ENCODE measurements at regions not wholly inside any gene's neighbourhood (a gene's known extent, or its start where the extent isn't known, plus 50 kb on each side); places are given as distances from the start of the nearest gene placed in this dataset.

GRCh38 chr7:85405016-85405902 is 218.4 kb upstream of the SEMA3D start:
- Histone ChIP-seq H3K9me3 (ENCODE audit: low read depth, low read length) (0 out of 2 replicates have a peak, but pooled peaks cover 4% of the 10 kb centered on the region), H3K36me3 (ENCODE audit: insufficient read depth, low read length) (no peaks in the 10 kb centered on the region), H3K4me3 (no peak overlapping the region), H3K27ac (no peak overlapping the region), H3K9ac (ENCODE audit: insufficient read length) (no peak overlapping the region)
- DNase-seq (ENCODE audit: low read depth, low spot score) = no peak
- TF ChIP-seq POLR2AphosphoS5 (IDR thresholded peaks at IDR 0.05; ENCODE audit: borderline replicate concordance, low read depth, low read length) = no peak
- TF ChIP-seq FOXP2 (optimal IDR thresholded peaks at IDR 0.05; ENCODE audit: control extremely low read depth, extremely low read length, insufficient read depth) = no peak
- TF ChIP-seq EZH2 (IDR thresholded peaks at IDR 0.05) = no peak

DNA sequence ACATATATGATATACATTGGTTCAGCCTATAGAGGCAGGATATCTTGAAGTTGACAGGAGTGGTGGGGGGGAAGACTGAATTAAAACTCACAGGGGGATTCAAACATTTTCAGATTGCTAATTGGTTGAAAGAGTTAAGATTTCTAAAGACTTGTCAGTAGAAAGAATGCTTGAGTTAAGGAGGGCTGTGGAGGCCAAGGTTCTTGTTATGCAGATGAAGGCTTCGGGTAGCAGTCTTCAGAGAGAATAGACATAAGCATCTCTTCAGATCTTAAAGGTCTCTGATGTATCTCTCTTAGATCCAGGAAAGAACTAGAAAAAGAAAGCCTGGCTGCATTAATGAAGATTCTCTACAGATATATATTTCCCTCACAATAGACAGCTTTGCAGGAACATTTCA is 209.8 kb upstream of the SEMA3D start:
- DNase-seq (ENCODE audit: low read depth, low spot score) = no peak
- Histone ChIP-seq H3K27ac (no peak overlapping the region), H3K36me3 (ENCODE audit: insufficient read depth, low read length) (no peaks in the 10 kb centered on the region), H3K9me3 (ENCODE audit: low read depth, low read length) (no peaks in the 10 kb centered on the region), H3K4me3 (no peak overlapping the region), H3K9ac (ENCODE audit: insufficient read length) (no peak overlapping the region)
- TF ChIP-seq FOXP2 (optimal IDR thresholded peaks at IDR 0.05; ENCODE audit: control extremely low read depth, extremely low read length, insufficient read depth) (no peak), POLR2AphosphoS5 (IDR thresholded peaks at IDR 0.05; ENCODE audit: borderline replicate concordance, low read depth, low read length) (no peak), EZH2 (IDR thresholded peaks at IDR 0.05) (no peak)

DNA sequence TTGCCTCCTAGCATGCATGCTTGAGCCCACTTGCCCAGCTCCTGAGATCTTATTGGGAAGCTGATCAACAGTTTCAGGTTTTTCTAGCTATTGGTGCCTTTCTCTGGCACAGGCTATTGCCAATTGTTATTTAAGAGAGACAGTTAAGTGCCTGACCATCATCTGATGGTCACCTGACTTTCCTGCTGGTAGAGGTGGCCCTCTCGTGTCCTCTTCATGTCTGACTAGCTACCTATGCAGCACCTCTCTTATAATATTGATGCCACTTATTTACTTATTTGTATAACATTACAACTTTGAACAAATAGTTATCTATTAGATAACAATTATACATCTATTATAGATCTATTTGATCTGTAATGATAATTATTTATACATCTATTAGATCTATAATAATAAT is 205.9 kb upstream of the SEMA3D start:
- Histone ChIP-seq H3K27ac (no peak overlapping the region), H3K4me3 (no peak overlapping the region), H3K36me3 (ENCODE audit: insufficient read depth, low read length) (no peaks in the 10 kb centered on the region), H3K9me3 (ENCODE audit: low read depth, low read length) (no peaks in the 10 kb centered on the region), H3K9ac (ENCODE audit: insufficient read length) (no peak overlapping the region)
- no peak for DNase-seq (ENCODE audit: low read depth, low spot score)
- TF ChIP-seq FOXP2 (optimal IDR thresholded peaks at IDR 0.05; ENCODE audit: control extremely low read depth, extremely low read length, insufficient read depth) (no peak), EZH2 (IDR thresholded peaks at IDR 0.05) (no peak), POLR2AphosphoS5 (IDR thresholded peaks at IDR 0.05; ENCODE audit: borderline replicate concordance, low read depth, low read length) (no peak)

- Histone ChIP-seq H3K9me3 (ENCODE audit: low read depth, low read length) (no peaks in the 10 kb centered on the region), H3K9ac (ENCODE audit: insufficient read length) (no peak overlapping the region), H3K4me3 (no peak overlapping the region), H3K27ac (no peak overlapping the region), H3K36me3 (ENCODE audit: insufficient read depth, low read length) (no peaks in the 10 kb centered on the region)
- TF ChIP-seq FOXP2 (optimal IDR thresholded peaks at IDR 0.05; ENCODE audit: control extremely low read depth, extremely low read length, insufficient read depth) (no peak), EZH2 (IDR thresholded peaks at IDR 0.05) (no peak), POLR2AphosphoS5 (IDR thresholded peaks at IDR 0.05; ENCODE audit: borderline replicate concordance, low read depth, low read length) (no peak)
- DNase-seq (ENCODE audit: low read depth, low spot score) = no peak
Observed at GRCh38 chr7:85392326-85392725, 205.5 kb upstream of the SEMA3D start.

- TF ChIP-seq POLR2AphosphoS5 (IDR thresholded peaks at IDR 0.05; ENCODE audit: borderline replicate concordance, low read depth, low read length) (no peak), FOXP2 (optimal IDR thresholded peaks at IDR 0.05; ENCODE audit: control extremely low read depth, extremely low read length, insufficient read depth) (no peak), EZH2 (IDR thresholded peaks at IDR 0.05) (no peak)
- Histone ChIP-seq H3K9ac (ENCODE audit: insufficient read length) (no peak overlapping the region), H3K9me3 (ENCODE audit: low read depth, low read length) (no peaks in the 10 kb centered on the region), H3K4me3 (no peak overlapping the region), H3K36me3 (ENCODE audit: insufficient read depth, low read length) (no peaks in the 10 kb centered on the region), H3K27ac (no peak overlapping the region)
- no peak for DNase-seq (ENCODE audit: low read depth, low spot score)
Observed at GRCh38 chr7:85386460-85386859, 199.6 kb upstream of the SEMA3D start.

GRCh38 chr7:85384392-85384791 is 197.5 kb upstream of the SEMA3D start:
- DNase-seq (ENCODE audit: low read depth, low spot score) = no peak
- Histone ChIP-seq H3K36me3 (ENCODE audit: insufficient read depth, low read length) (no peaks in the 10 kb centered on the region), H3K27ac (no peak overlapping the region), H3K4me3 (no peak overlapping the region), H3K9ac (ENCODE audit: insufficient read length) (no peak overlapping the region), H3K9me3 (ENCODE audit: low read depth, low read length) (no peaks in the 10 kb centered on the region)
- no peak for TF ChIP-seq FOXP2 (optimal IDR thresholded peaks at IDR 0.05; ENCODE audit: control extremely low read depth, extremely low read length, insufficient read depth)
- no peak for TF ChIP-seq EZH2 (IDR thresholded peaks at IDR 0.05)
- no peak for TF ChIP-seq POLR2AphosphoS5 (IDR thresholded peaks at IDR 0.05; ENCODE audit: borderline replicate concordance, low read depth, low read length)

GRCh38 chr7:85381212-85381611 is 194.4 kb upstream of the SEMA3D start:
- no peak overlapping the region for H3K27ac ChIP-seq
- no peak for TF ChIP-seq POLR2AphosphoS5 (IDR thresholded peaks at IDR 0.05; ENCODE audit: borderline replicate concordance, low read depth, low read length)
- no peak for TF ChIP-seq FOXP2 (optimal IDR thresholded peaks at IDR 0.05; ENCODE audit: control extremely low read depth, extremely low read length, insufficient read depth)
- no peak for TF ChIP-seq EZH2 (IDR thresholded peaks at IDR 0.05)
- H3K36me3 ChIP-seq (ENCODE audit: insufficient read depth, low read length) = no peaks in the 10 kb centered on the region
- no peaks in the 10 kb centered on the region for H3K9me3 ChIP-seq (ENCODE audit: low read depth, low read length)
- no peak for DNase-seq (ENCODE audit: low read depth, low spot score)
- H3K9ac ChIP-seq (ENCODE audit: insufficient read length) = no peak overlapping the region
- no peak overlapping the region for H3K4me3 ChIP-seq

DNA sequence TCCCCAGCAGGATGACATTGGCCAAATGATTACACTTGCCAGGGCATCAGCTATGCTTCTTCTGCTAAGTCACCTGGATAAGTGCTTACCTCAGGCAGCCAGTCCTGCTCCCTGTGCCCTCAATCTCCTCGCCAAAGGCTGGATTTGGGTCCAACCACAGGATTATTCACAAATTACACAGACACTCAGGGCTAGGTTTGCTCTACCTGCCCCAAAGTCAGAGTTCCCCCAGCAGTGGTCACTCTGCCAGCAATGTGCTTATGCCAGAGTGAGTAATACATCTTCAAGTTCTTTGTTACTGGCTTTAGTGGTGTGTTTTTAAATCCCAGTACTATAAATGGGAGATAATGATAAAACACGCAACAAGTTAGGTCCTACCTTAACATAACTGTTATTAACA is 189.7 kb upstream of the SEMA3D start:
- no peak for TF ChIP-seq POLR2AphosphoS5 (IDR thresholded peaks at IDR 0.05; ENCODE audit: borderline replicate concordance, low read depth, low read length)
- TF ChIP-seq FOXP2 (optimal IDR thresholded peaks at IDR 0.05; ENCODE audit: control extremely low read depth, extremely low read length, insufficient read depth) = no peak
- no peak for TF ChIP-seq EZH2 (IDR thresholded peaks at IDR 0.05)
- DNase-seq (ENCODE audit: low read depth, low spot score) = no peak
- Histone ChIP-seq H3K4me3 (no peak overlapping the region), H3K9ac (ENCODE audit: insufficient read length) (no peak overlapping the region), H3K27ac (no peak overlapping the region), H3K36me3 (ENCODE audit: insufficient read depth, low read length) (no peaks in the 10 kb centered on the region), H3K9me3 (ENCODE audit: low read depth, low read length) (no peaks in the 10 kb centered on the region)

Measured in SK-N-MC (cell line).